H1 (cell line): ENCODE measurements at regions not wholly inside any gene's neighbourhood (a gene's known extent, or its start where the extent isn't known, plus 50 kb on each side); places are given as distances from the start of the nearest gene placed in this dataset.

Experiments
- CTCF ChIA-PET: fragments of 300-600 bp; sonication (Branson Sonifier 250); formaldehyde crosslinking; loops from one replicate; lab custom pipeline; 2021; ENCODE audit not compliant: partially characterized antibody; lab: Charles Lee
- POLR2A ChIA-PET: fragments of 300-600 bp; sonication (Branson Sonifier 250); formaldehyde crosslinking; loops from one replicate; lab custom pipeline; 2021; ENCODE audit warnings: inconsistent platforms; ENCODE audit not compliant: partially characterized antibody; lab: Charles Lee
- DNase-seq, 2 experiments: peaks; one replicate each; pipeline versions ENCODE4 v3.0.0 to v3.0.0-alpha.2; 2010 to 2022; ENCODE audit warnings: low spot score in 2 of 2, low read depth in 1 of 2, mixed read lengths in 1 of 2
- FAIRE-seq: peaks from 2 replicates; lab custom pipeline; 2011; peaks lifted over from hg19 to GRCh38; lab: Jason Lieb, UNC
- H2AFZ ChIP-seq: 2 replicates; pipeline ENCODE4 v1.8.1; 2012; ENCODE audit warnings: low read length, inconsistent platforms
- H2AK5ac ChIP-seq: 2 replicates; pipeline ENCODE4 v1.6.1; 2013; ENCODE audit warnings: low read depth, low read length
- H2BK120ac ChIP-seq: replicated peaks from 2 replicates; pipeline ENCODE3; 2013; ENCODE audit warnings: low read depth, low read length, inconsistent platforms
- H2BK12ac ChIP-seq: 2 replicates; pipeline ENCODE4 v1.6.1; 2013; ENCODE audit warnings: low read depth, low read length
- H2BK15ac ChIP-seq: 2 replicates; pipeline ENCODE4 v1.6.1; 2013; ENCODE audit warnings: low read length
- H2BK20ac ChIP-seq: 2 replicates; pipeline ENCODE4 v1.6.1; 2013; ENCODE audit warnings: low read length
- H2BK5ac ChIP-seq: 2 replicates; pipeline ENCODE4 v1.6.1; 2013; ENCODE audit warnings: low read depth, low read length
- H3K14ac ChIP-seq: 2 replicates; pipeline ENCODE4 v1.6.1; 2013; ENCODE audit warnings: inconsistent platforms; ENCODE audit not compliant: insufficient read length
- H3K18ac ChIP-seq: 2 replicates; pipeline ENCODE4 v1.6.1; 2013; ENCODE audit warnings: low read length; ENCODE audit errors: extremely low read depth
- H3K23ac ChIP-seq: 2 replicates; pipeline ENCODE4 v1.6.1; 2013; ENCODE audit warnings: inconsistent platforms; ENCODE audit not compliant: insufficient read length
- H3K23me2 ChIP-seq: 2 replicates; pipeline ENCODE4 v1.6.1; 2013; ENCODE audit warnings: low read depth, low read length
- H3K27ac ChIP-seq: 2 replicates; pipeline ENCODE4 v1.6.1; 2011; ENCODE audit warnings: low read depth, low read length, inconsistent platforms
- H3K27me3 ChIP-seq, 4 experiments: replicated peaks in 1 of 4; 1 replicate in 1 of 4; 2 replicates in 3 of 4; pipeline versions ENCODE4 v1.6.1 to v1.8.1; 2011 to 2013; ENCODE audit warnings: low read length in 3 of 4, mild to moderate bottlenecking in 3 of 4, inconsistent platforms in 2 of 4, mixed read lengths in 2 of 4, moderate library complexity in 1 of 4; ENCODE audit not compliant: control insufficient read depth in 3 of 4, insufficient read depth in 3 of 4; ENCODE audit errors: extremely low read depth in 1 of 4
- H3K36me3 ChIP-seq, 4 experiments: 2 replicates each; pipeline versions ENCODE4 v1.6.1 to v1.8.1; 2011 to 2013; ENCODE audit warnings: mild to moderate bottlenecking in 4 of 4, low read length in 3 of 4, moderate library complexity in 2 of 4, control low read depth in 1 of 4, inconsistent platforms in 1 of 4; ENCODE audit not compliant: insufficient read depth in 4 of 4, control insufficient read depth in 2 of 4
- H3K4ac ChIP-seq: replicated peaks from 2 replicates; pipeline ENCODE3; 2013; ENCODE audit warnings: low read length, low read depth, mixed read lengths, inconsistent platforms; ENCODE audit not compliant: insufficient read length
- H3K4me1 ChIP-seq, 4 experiments: replicated peaks in 1 of 4; 1 replicate in 1 of 4; 2 replicates in 3 of 4; pipeline versions ENCODE4 v1.6.1 to v1.8.1; 2011 to 2013; ENCODE audit warnings: low read length in 3 of 4, inconsistent platforms in 2 of 4, mixed read lengths in 1 of 4; ENCODE audit not compliant: insufficient read depth in 4 of 4, control insufficient read depth in 3 of 4
- H3K4me2 ChIP-seq, 2 experiments: 2 replicates each; pipeline versions ENCODE4 v1.6.1 to v1.8.1; 2011 to 2013; ENCODE audit warnings: low read depth in 2 of 2, low read length in 2 of 2, control low read depth in 1 of 2, inconsistent platforms in 1 of 2, mild to moderate bottlenecking in 1 of 2; ENCODE audit not compliant: insufficient read depth in 1 of 2
- H3K4me3 ChIP-seq, 4 experiments: fragments of 200-600, 300-600 bp in 1 of 4; sonication (generic), shearing (Covaris generic), sonication (Bioruptor Twin) in 1 of 4; 2 replicates each; pipeline versions ENCODE4 v1.5.1 to v1.8.1; 2011 to 2016; ENCODE audit warnings: low read length in 4 of 4, low read depth in 3 of 4, control low read depth in 2 of 4, inconsistent platforms in 2 of 4, mild to moderate bottlenecking in 2 of 4, mixed read lengths in 1 of 4, moderate library complexity in 1 of 4; ENCODE audit not compliant: insufficient read depth in 2 of 4; ENCODE audit errors: extremely low read depth in 1 of 4
- H3K56ac ChIP-seq: replicated peaks from 2 replicates; pipeline ENCODE3; 2013; ENCODE audit warnings: low read depth, mild to moderate bottlenecking, mixed read lengths, low read length, inconsistent platforms; ENCODE audit not compliant: insufficient read length
- H3K79me1 ChIP-seq: 2 replicates; pipeline ENCODE4 v1.6.1; 2013; ENCODE audit warnings: low read depth, low read length, control low read depth
- H3K79me2 ChIP-seq, 2 experiments: 2 replicates each; pipeline versions ENCODE4 v1.6.1 to v1.8.1; 2012 to 2013; ENCODE audit warnings: low read length in 2 of 2, mild to moderate bottlenecking in 2 of 2, inconsistent platforms in 1 of 2; ENCODE audit not compliant: insufficient read depth in 2 of 2, control insufficient read depth in 1 of 2
- H3K9ac ChIP-seq, 4 experiments: replicated peaks in 1 of 4; 1 replicate in 1 of 4; 2 replicates in 3 of 4; pipeline versions ENCODE4 v1.6.1 to v1.8.1; 2011 to 2013; ENCODE audit warnings: low read depth in 3 of 4, low read length in 3 of 4, control low read depth in 2 of 4, mild to moderate bottlenecking in 2 of 4, moderate library complexity in 2 of 4, inconsistent platforms in 1 of 4; ENCODE audit errors: extremely low read depth in 1 of 4
- H3K9me3 ChIP-seq, 2 experiments: 2 replicates each; pipeline versions ENCODE4 v1.6.1 to v1.8.1; 2012 to 2013; ENCODE audit warnings: mild to moderate bottlenecking in 2 of 2, moderate library complexity in 2 of 2, control low read depth in 1 of 2, inconsistent platforms in 1 of 2, low read depth in 1 of 2, low read length in 1 of 2, mixed read lengths in 1 of 2; ENCODE audit not compliant: insufficient read depth in 2 of 2
- H4K20me1 ChIP-seq, 2 experiments: replicated peaks in 1 of 2; 2 replicates each; pipeline versions ENCODE3 to v1.8.1; 2011 to 2013; ENCODE audit warnings: inconsistent platforms in 2 of 2, low read length in 2 of 2, mild to moderate bottlenecking in 1 of 2; ENCODE audit not compliant: insufficient read depth in 2 of 2, control insufficient read depth in 1 of 2
- H4K5ac ChIP-seq: 2 replicates; pipeline ENCODE4 v1.6.1; 2013; ENCODE audit warnings: low read length, low read depth, mixed read lengths, inconsistent platforms; ENCODE audit not compliant: insufficient read length
- H4K8ac ChIP-seq: 2 replicates; pipeline ENCODE4 v1.8.0; 2013; ENCODE audit warnings: mild to moderate bottlenecking, moderate library complexity, low read length, inconsistent platforms; ENCODE audit not compliant: insufficient read depth; ENCODE audit errors: extremely low read depth
- H4K91ac ChIP-seq: replicated peaks from 2 replicates; pipeline ENCODE3; 2013; ENCODE audit warnings: low read length, mixed read lengths, inconsistent platforms; ENCODE audit not compliant: insufficient read length
- ASH2L ChIP-seq: fragments of 200-600, 300-600 bp; sonication (generic); IDR thresholded peaks from one replicate; pipeline ENCODE4 v1.7.1; 2017; ENCODE audit warnings: low read length
- BRCA1 ChIP-seq: IDR thresholded peaks from 2 replicates; pipeline ENCODE4 v1.6.1; 2012; ENCODE audit warnings: low read depth, low read length, improper control_type of control experiment
- CREB1 ChIP-seq: IDR thresholded peaks from 2 replicates; pipeline ENCODE4 v1.6.1; 2012; ENCODE audit warnings: inconsistent platforms
- EP300 ChIP-seq, 2 experiments: IDR thresholded peaks; 1 replicate in 1 of 2; 2 replicates in 1 of 2; pipeline ENCODE4 v1.6.1; 2011 to 2012; ENCODE audit warnings: low read depth in 2 of 2, low read length in 2 of 2, mild to moderate bottlenecking in 2 of 2, borderline replicate concordance in 1 of 2, inconsistent platforms in 1 of 2, moderate library complexity in 1 of 2
- MAFK ChIP-seq: IDR thresholded peaks from 2 replicates; pipeline ENCODE4 v1.6.1; 2012; ENCODE audit warnings: low read depth, mild to moderate bottlenecking, improper control_type of control experiment, low read length
- POU5F1 ChIP-seq: IDR thresholded peaks from 2 replicates; pipeline ENCODE4 v1.6.1; 2011; ENCODE audit warnings: low read depth, mild to moderate bottlenecking, low read length, moderate library complexity
- RNF2 ChIP-seq: fragments of 200-900, 300-1000 bp; sonication (generic); IDR thresholded peaks from 2 replicates; pipeline ENCODE4 v1.7.1; 2016; ENCODE audit warnings: borderline replicate concordance, low read depth, mild to moderate bottlenecking, antibody characterized with exemption, low read length; ENCODE audit not compliant: poor library complexity, severe bottlenecking; ENCODE audit errors: missing control alignments
- SP4 ChIP-seq: IDR thresholded peaks from 2 replicates; pipeline ENCODE4 v1.6.1; 2012; ENCODE audit warnings: low read length, inconsistent platforms
- ZNF274 ChIP-seq: IDR thresholded peaks from 2 replicates; pipeline ENCODE4 v1.7.0; 2012; ENCODE audit warnings: low read length, borderline replicate concordance; ENCODE audit errors: extremely low read depth
- WGBS, 2 experiments: shearing (Covaris generic) in 1 of 2; methylation state at CpG; one replicate each; pipeline versions ENCODE4 v1.1.6 to v1.1.7; 2013 to 2015; ENCODE audit warnings: low lambda C conversion rate in 2 of 2, mixed read lengths in 2 of 2, inconsistent platforms in 1 of 2, low coverage in 1 of 2, missing lambda C conversion rate in 1 of 2; ENCODE audit not compliant: insufficient replicate concordance in 2 of 2, insufficient coverage in 1 of 2, insufficient read length in 1 of 2; ENCODE audit errors: extremely low coverage in 1 of 2, missing lambda C conversion rate in 1 of 2; 5-methylcytosine and 5-hydroxymethylcytosine counted together

DNA sequence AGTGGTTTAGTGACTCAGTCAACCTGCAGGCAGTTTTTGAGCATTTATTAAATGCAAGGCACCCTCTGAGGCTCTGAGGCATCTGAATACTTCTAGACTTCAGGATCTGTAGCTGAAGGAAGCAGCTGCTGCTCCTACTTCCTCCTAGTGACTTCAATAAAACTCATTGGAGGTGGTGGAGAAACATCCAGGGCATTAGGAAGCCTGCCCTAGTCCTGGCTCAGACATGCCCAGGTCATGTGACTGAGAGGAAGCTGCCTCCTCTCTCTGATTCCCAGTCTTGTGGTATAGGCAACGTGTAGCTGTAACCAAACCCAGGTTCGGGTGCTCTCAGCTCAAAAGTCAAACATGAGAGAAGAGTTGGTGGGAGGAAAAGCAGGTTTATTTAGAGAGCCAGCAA, 287.2 kb upstream of the GYPC start:
- Histone ChIP-seq H3K9me3 (no peaks in the 10 kb centered on the region), H4K20me1 (no peaks in the 10 kb centered on the region), H3K79me1 (no peaks in the 10 kb centered on the region), H4K5ac (no peak overlapping the region), H2AK5ac (no peak overlapping the region), H3K9ac (no peak overlapping the region), H4K91ac (no peak overlapping the region), H2AFZ (0 out of 2 replicates have a peak overlapping the region, but pooled peaks have one; percentile 10), H3K4ac (no peak overlapping the region), H2BK120ac (no peak overlapping the region), H3K18ac (no peak overlapping the region), H3K4me1 (peaks cover 0 to 6% (median 1%) of the 10 kb centered on the region in 4 experiments; a peak in 3 of 7 replicates), H3K4me2 (no peak overlapping the region), H2BK20ac (no peak overlapping the region), H3K79me2 (no peaks in the 10 kb centered on the region), H2BK12ac (no peak overlapping the region), H3K23ac (no peak overlapping the region), H3K27me3 (no peaks in the 10 kb centered on the region), H4K8ac (no peak overlapping the region), H3K36me3 (no peaks in the 10 kb centered on the region), H3K27ac (no peak overlapping the region), H2BK5ac (no peak overlapping the region), H3K56ac (no peak overlapping the region), H3K23me2 (no peaks in the 10 kb centered on the region), H3K14ac (no peak overlapping the region), H3K4me3 (no peak overlapping the region), H2BK15ac (no peak overlapping the region)
- CTCF ChIA-PET: interaction anchor here (2.0 to 4.1 kb wide), 2 partner anchors 10 to 92 kb away, joined by 6 to 22 read pairs; no protein-coding TSS in a partner anchor
- whole genome bisulfite sequencing, 2 experiments: 95% methylated on average over 2 of the region's 2 CpGs; no CpG with 5 or more reads in 1 of the 2 experiments
- no peak for TF ChIP-seq CREB1
- TF ChIP-seq POU5F1: no peak
- no peak for TF ChIP-seq ASH2L
- TF ChIP-seq SP4: no peak
- TF ChIP-seq ZNF274: no peak
- no peak for TF ChIP-seq MAFK
- no peak for TF ChIP-seq EP300 (IDR thresholded peaks at IDR 0.05; ENCODE audit: borderline replicate concordance in 1 of 2, low read depth in 2 of 2, low read length in 2 of 2)
- TF ChIP-seq RNF2: no peak
- no peak for TF ChIP-seq BRCA1
- no peak for FAIRE-seq
- POLR2A ChIA-PET: no interaction called here
- no peak for DNase-seq
